Ectodermal cell (in vitro differentiated cells): ENCODE measurements at regions not wholly inside any gene's neighbourhood (a gene's known extent, or its start where the extent isn't known, plus 50 kb on each side); places are given as distances from the start of the nearest gene placed in this dataset.
"Not testable (repeated sequence)": the region's sequence is repeated elsewhere in the genome, so short reads cannot be mapped to it uniquely, and the experiment has no call there.

ENCODE experiments used
- H3K27ac ChIP-seq: 2 replicates; pipeline ENCODE4 v1.7.0; 2013; ENCODE audit warnings: mild to moderate bottlenecking, low read depth, low read length; ENCODE audit not compliant: insufficient read depth, poor library complexity, severe bottlenecking
- H3K27me3 ChIP-seq: 2 replicates; pipeline ENCODE4 v1.7.0; 2013; ENCODE audit warnings: mild to moderate bottlenecking, low read length; ENCODE audit not compliant: insufficient read depth, control insufficient read depth, poor library complexity, severe bottlenecking
- H3K36me3 ChIP-seq: one replicate; pipeline ENCODE4 v1.7.0; 2013; ENCODE audit warnings: low read length; ENCODE audit not compliant: control insufficient read depth, insufficient read depth
- H3K4me1 ChIP-seq: one replicate; pipeline ENCODE4 v1.7.0; 2013; ENCODE audit warnings: low read length; ENCODE audit not compliant: control insufficient read depth, insufficient read depth
- H3K4me3 ChIP-seq: 2 replicates; pipeline ENCODE4 v1.7.0; 2013; ENCODE audit warnings: low read depth, low read length, control low read depth; ENCODE audit not compliant: insufficient read depth
- H3K9me3 ChIP-seq: 2 replicates; pipeline ENCODE4 v1.7.0; 2013; ENCODE audit warnings: mild to moderate bottlenecking, low read length, moderate library complexity; ENCODE audit not compliant: control insufficient read depth
- WGBS, 2 experiments: methylation state at CpG; one replicate each; pipeline ENCODE4 v1.1.7; 2013; ENCODE audit warnings: missing lambda C conversion rate in 2 of 2; 5-methylcytosine and 5-hydroxymethylcytosine counted together

- not testable (repeated sequence) for H3K4me3 ChIP-seq, H3K9me3 ChIP-seq, H3K27me3 ChIP-seq, H3K4me1 ChIP-seq, H3K36me3 ChIP-seq, H3K27ac ChIP-seq
These were observed 56.8 kb downstream of the SCGB2B2 start for GRCh38 chr19:34620134-34620533.

GRCh38 chr19:34618410-34618809, 58.5 kb downstream of the SCGB2B2 start:
- no peak overlapping the region for H3K27ac ChIP-seq
- H3K27me3 ChIP-seq: no peaks in the 10 kb centered on the region
- no peaks in the 10 kb centered on the region for H3K4me1 ChIP-seq
- no peaks in the 10 kb centered on the region for H3K9me3 ChIP-seq
- H3K36me3 ChIP-seq: no peaks in the 10 kb centered on the region
- WGBS, 2 experiments: 84 to 90% methylated on average over 1 of the region's 1 CpG
- no peak overlapping the region for H3K4me3 ChIP-seq

GRCh38 chr19:34617996-34618395, 59.0 kb downstream of the SCGB2B2 start:
- H3K4me1 ChIP-seq, H3K27ac ChIP-seq, H3K9me3 ChIP-seq, H3K4me3 ChIP-seq, H3K27me3 ChIP-seq, H3K36me3 ChIP-seq: not testable (repeated sequence)
- WGBS, 2 experiments: 83 to 92% methylated on average over 8 of the region's 8 CpGs

GRCh38 chr19:34603003-34603402, 74.0 kb downstream of the SCGB2B2 start:
- Histone ChIP-seq H3K27ac (no peak overlapping the region), H3K4me1 (no peaks in the 10 kb centered on the region), H3K36me3 (no peaks in the 10 kb centered on the region), H3K9me3 (no peaks in the 10 kb centered on the region), H3K4me3 (no peak overlapping the region), H3K27me3 (no peaks in the 10 kb centered on the region)

- Histone ChIP-seq H3K27me3 (no peaks in the 10 kb centered on the region), H3K4me1 (no peaks in the 10 kb centered on the region), H3K27ac (no peak overlapping the region), H3K36me3 (no peaks in the 10 kb centered on the region), H3K9me3 (no peaks in the 10 kb centered on the region), H3K4me3 (no peak overlapping the region)
- 88 to 95% methylated on average over 1 of the region's 1 CpG for WGBS, 2 experiments
These were observed 75.9 kb downstream of the SCGB2B2 start for GRCh38 chr19:34601071-34601470.

- H3K27me3 ChIP-seq: no peaks in the 10 kb centered on the region
- no peak overlapping the region for H3K4me3 ChIP-seq
- no peaks in the 10 kb centered on the region for H3K9me3 ChIP-seq
- H3K36me3 ChIP-seq: no peaks in the 10 kb centered on the region
- H3K4me1 ChIP-seq: no peaks in the 10 kb centered on the region
- 75 to 77% methylated on average over 2 to 3 of the region's 4 CpGs for WGBS, 2 experiments
- H3K27ac ChIP-seq: no peak overlapping the region
These were observed 76.6 kb downstream of the SCGB2B2 start for GRCh38 chr19:34600366-34600765.

- no peaks in the 10 kb centered on the region for H3K27me3 ChIP-seq
- H3K4me1 ChIP-seq: no peaks in the 10 kb centered on the region
- no peak overlapping the region for H3K4me3 ChIP-seq
- H3K36me3 ChIP-seq: no peaks in the 10 kb centered on the region
- no peak overlapping the region for H3K27ac ChIP-seq
- no peaks in the 10 kb centered on the region for H3K9me3 ChIP-seq
- WGBS, 2 experiments: 83% methylated on average over 9 of the region's 9 CpGs
These were observed 78.5 kb downstream of the SCGB2B2 start for GRCh38 chr19:34598217-34599155.

GRCh38 chr19:34597596-34597995, 79.4 kb downstream of the SCGB2B2 start:
- Histone ChIP-seq H3K27ac (no peak overlapping the region), H3K9me3 (no peaks in the 10 kb centered on the region), H3K4me3 (no peak overlapping the region), H3K4me1 (no peaks in the 10 kb centered on the region), H3K36me3 (no peaks in the 10 kb centered on the region), H3K27me3 (no peaks in the 10 kb centered on the region)
- WGBS, 2 experiments: 76 to 85% methylated on average over 9 of the region's 9 CpGs

- Histone ChIP-seq H3K4me3 (no peak overlapping the region), H3K9me3 (no peaks in the 10 kb centered on the region), H3K4me1 (no peaks in the 10 kb centered on the region), H3K36me3 (no peaks in the 10 kb centered on the region), H3K27me3 (no peaks in the 10 kb centered on the region), H3K27ac (no peak overlapping the region)
- WGBS, 2 experiments: 77 to 87% methylated on average over 1 of the region's 1 CpG
These were observed 80.0 kb downstream of the SCGB2B2 start for GRCh38 chr19:34596989-34597388.

GRCh38 chr19:34596115-34596514, 80.8 kb downstream of the SCGB2B2 start:
- Histone ChIP-seq H3K4me1 (no peaks in the 10 kb centered on the region), H3K27me3 (no peaks in the 10 kb centered on the region), H3K36me3 (no peaks in the 10 kb centered on the region), H3K9me3 (no peaks in the 10 kb centered on the region), H3K4me3 (no peak overlapping the region), H3K27ac (no peak overlapping the region)
- WGBS, 2 experiments: 89 to 90% methylated on average over 13 of the region's 13 CpGs
